Astrocyte (in vitro differentiated cells and primary cell): ENCODE measurements at regions not wholly inside any gene's neighbourhood (a gene's known extent, or its start where the extent isn't known, plus 50 kb on each side); places are given as distances from the start of the nearest gene placed in this dataset.

ENCODE experiments used
- CTCF ChIP-seq: IDR thresholded peaks from 2 replicates; pipeline ENCODE4 v1.5.1; 2011; ENCODE audit warnings: low read depth, mild to moderate bottlenecking, inconsistent platforms, low read length, moderate library complexity; ENCODE audit not compliant: insufficient read depth
- EZH2 ChIP-seq: IDR thresholded peaks from 2 replicates; pipeline ENCODE4 v1.6.1; 2012; ENCODE audit warnings: mild to moderate bottlenecking, low read length, inconsistent platforms; ENCODE audit not compliant: insufficient read depth

- TF ChIP-seq CTCF (no peak), EZH2 (no peak)
Measured at GRCh38 chr7:91750091-91750490, 130.4 kb downstream of the MTERF1 start.
